Muscle layer of duodenum (tissue), 2 donors: ENCODE measurements at regions not wholly inside any gene's neighbourhood (a gene's known extent, or its start where the extent isn't known, plus 50 kb on each side); places are given as distances from the start of the nearest gene placed in this dataset.
"Not testable (repeated sequence)": the region's sequence is repeated elsewhere in the genome, so short reads cannot be mapped to it uniquely, and the experiment has no call there.

Experiments
- H3K27ac ChIP-seq: one replicate; pipeline ENCODE4 v1.7.0; 2013; ENCODE audit warnings: mild to moderate bottlenecking, low read length
- H3K27me3 ChIP-seq: one replicate; pipeline ENCODE4 v1.7.0; 2013; ENCODE audit warnings: low read depth, mild to moderate bottlenecking, control low read depth, low read length
- H3K36me3 ChIP-seq, 2 donors: one replicate each; pipeline ENCODE4 v1.7.0; 2013; ENCODE audit warnings: low read length in 2 of 2, control low read depth in 1 of 2, mild to moderate bottlenecking in 1 of 2; ENCODE audit not compliant: insufficient read depth in 2 of 2, control insufficient read depth in 1 of 2
- H3K4me1 ChIP-seq, 2 donors: one replicate each; pipeline ENCODE4 v1.7.0; 2013; ENCODE audit warnings: low read length in 2 of 2, mild to moderate bottlenecking in 2 of 2, control low read depth in 1 of 2, moderate library complexity in 1 of 2; ENCODE audit not compliant: insufficient read depth in 2 of 2, control insufficient read depth in 1 of 2
- H3K4me3 ChIP-seq, 2 donors: one replicate each; pipeline ENCODE4 v1.7.0; 2013; ENCODE audit warnings: low read length in 2 of 2, low read depth in 1 of 2, mild to moderate bottlenecking in 1 of 2
- H3K9me3 ChIP-seq, 2 donors: one replicate each; pipeline ENCODE4 v1.7.0; 2013; ENCODE audit warnings: low read length in 2 of 2, control low read depth in 1 of 2, mild to moderate bottlenecking in 1 of 2; ENCODE audit not compliant: control insufficient read depth in 1 of 2
- donor health status: healthy.

GRCh38 chr10:28905371-28905770 lies 228.1 kb downstream of the BAMBI start:
- Histone ChIP-seq H3K36me3 (no peaks in the 10 kb centered on the region), H3K4me1 (no peaks in the 10 kb centered on the region), H3K27me3 (no peaks in the 10 kb centered on the region), H3K9me3 (no peaks in the 10 kb centered on the region), H3K4me3 (no peak overlapping the region), H3K27ac (no peak overlapping the region)

- no peaks in the 10 kb centered on the region for H3K9me3 ChIP-seq
Observed at GRCh38 chr10:28906011-28906411, 228.7 kb downstream of the BAMBI start.

GRCh38 chr10:28906415-28906814 lies 229.1 kb downstream of the BAMBI start:
- no peaks in the 10 kb centered on the region for H3K27me3 ChIP-seq
- no peaks in the 10 kb centered on the region for H3K9me3 ChIP-seq
- no peak overlapping the region for H3K4me3 ChIP-seq
- peaks cover 0 to 6% of the 10 kb centered on the region in 2 donors for H3K4me1 ChIP-seq
- H3K27ac ChIP-seq = no peak overlapping the region
- no peaks in the 10 kb centered on the region for H3K36me3 ChIP-seq

More at GRCh38 chr10:28906011-28906411, 228.7 kb downstream of the BAMBI start:
- no peaks in the 10 kb centered on the region for H3K27me3 ChIP-seq
- H3K36me3 ChIP-seq = no peaks in the 10 kb centered on the region
- H3K27ac ChIP-seq = no peak overlapping the region
- peaks cover 0 to 3% of the 10 kb centered on the region in 2 donors for H3K4me1 ChIP-seq
- H3K4me3 ChIP-seq = no peak overlapping the region

- no peak overlapping the region for H3K4me3 ChIP-seq
- no peak overlapping the region for H3K27ac ChIP-seq
Observed at GRCh38 chr10:28906934-28907333, 229.6 kb downstream of the BAMBI start.

GRCh38 chr10:28909875-28910274 lies 232.6 kb downstream of the BAMBI start:
- no peak overlapping the region for H3K4me3 ChIP-seq
- peaks cover 0 to 6% of the 10 kb centered on the region in 2 donors for H3K4me1 ChIP-seq
- no peaks in the 10 kb centered on the region for H3K36me3 ChIP-seq
- H3K27ac ChIP-seq = no peak overlapping the region
- H3K27me3 ChIP-seq = no peaks in the 10 kb centered on the region
- H3K9me3 ChIP-seq = no peaks in the 10 kb centered on the region

More at GRCh38 chr10:28906934-28907333, 229.6 kb downstream of the BAMBI start:
- Histone ChIP-seq H3K36me3 (no peaks in the 10 kb centered on the region), H3K27me3 (no peaks in the 10 kb centered on the region), H3K4me1 (peaks cover 0 to 6% of the 10 kb centered on the region in 2 donors), H3K9me3 (no peaks in the 10 kb centered on the region)

GRCh38 chr10:28910956-28911355 lies 233.6 kb downstream of the BAMBI start:
- Histone ChIP-seq H3K4me3 (no peak overlapping the region), H3K27ac (no peak overlapping the region), H3K9me3 (no peaks in the 10 kb centered on the region), H3K27me3 (no peaks in the 10 kb centered on the region), H3K4me1 (peaks cover 0 to 6% of the 10 kb centered on the region in 2 donors), H3K36me3 (no peaks in the 10 kb centered on the region)

- H3K9me3 ChIP-seq, H3K4me1 ChIP-seq, H3K36me3 ChIP-seq, H3K27me3 ChIP-seq, H3K4me3 ChIP-seq, H3K27ac ChIP-seq: not testable (repeated sequence)
Observed at GRCh38 chr10:28911511-28911910, 234.2 kb downstream of the BAMBI start.

- peaks cover 0 to 6% of the 10 kb centered on the region in 2 donors for H3K4me1 ChIP-seq
- H3K4me3 ChIP-seq = no peak overlapping the region
- no peaks in the 10 kb centered on the region for H3K36me3 ChIP-seq
- H3K27me3 ChIP-seq = no peaks in the 10 kb centered on the region
- no peak overlapping the region for H3K27ac ChIP-seq
- no peaks in the 10 kb centered on the region for H3K9me3 ChIP-seq
Observed at GRCh38 chr10:28912017-28912783, 234.9 kb downstream of the BAMBI start.

- no peak overlapping the region for H3K27ac ChIP-seq
- no peak overlapping the region for H3K4me3 ChIP-seq
- no peaks in the 10 kb centered on the region for H3K27me3 ChIP-seq
- H3K36me3 ChIP-seq = no peaks in the 10 kb centered on the region
- H3K9me3 ChIP-seq = no peaks in the 10 kb centered on the region
- H3K4me1 ChIP-seq = peaks cover 0 to 6% of the 10 kb centered on the region in 2 donors
Observed at GRCh38 chr10:28913436-28914237, 236.3 kb downstream of the BAMBI start.

GRCh38 chr10:28914701-28915100 lies 237.4 kb downstream of the BAMBI start:
- Histone ChIP-seq H3K36me3 (no peaks in the 10 kb centered on the region), H3K27me3 (no peaks in the 10 kb centered on the region)

GRCh38 chr10:28915989-28916588 lies 238.8 kb downstream of the BAMBI start:
- H3K9me3 ChIP-seq = no peaks in the 10 kb centered on the region
- no peak overlapping the region for H3K27ac ChIP-seq
- no peak overlapping the region for H3K4me3 ChIP-seq
- peaks cover 0 to 2% of the 10 kb centered on the region in 2 donors for H3K4me1 ChIP-seq
- H3K36me3 ChIP-seq = no peaks in the 10 kb centered on the region
- H3K27me3 ChIP-seq = no peaks in the 10 kb centered on the region

More at GRCh38 chr10:28914701-28915100, 237.4 kb downstream of the BAMBI start:
- Histone ChIP-seq H3K27ac (no peak overlapping the region), H3K4me1 (peaks cover 0 to 6% of the 10 kb centered on the region in 2 donors), H3K9me3 (no peaks in the 10 kb centered on the region), H3K4me3 (no peak overlapping the region)
